NT2/D1 (cell line): ENCODE measurements at regions not wholly inside any gene's neighbourhood (a gene's known extent, or its start where the extent isn't known, plus 50 kb on each side); places are given as distances from the start of the nearest gene placed in this dataset.

ENCODE experiments used
- SUZ12 ChIP-seq: IDR thresholded peaks from 2 replicates; pipeline ENCODE4 v1.6.1; 2011; ENCODE audit not compliant: insufficient read length, insufficient read depth; ENCODE audit errors: extremely low read depth
- YY1 ChIP-seq: IDR thresholded peaks from 2 replicates; pipeline ENCODE4 v1.6.1; 2011; ENCODE audit not compliant: insufficient read length, insufficient read depth
- ZNF274 ChIP-seq: IDR thresholded peaks from 2 replicates; pipeline ENCODE4 v1.6.1; 2011; ENCODE audit warnings: mild to moderate bottlenecking, low read depth, low read length

- TF ChIP-seq SUZ12 (no peak), ZNF274 (no peak), YY1 (no peak)
These were observed 185.0 kb downstream of the CRPPA start for GRCh38 chr7:16236381-16236780.
